ENCODE measurements at regions not wholly inside any gene's neighbourhood (a gene's known extent, or its start where the extent isn't known, plus 50 kb on each side); places are given as distances from the start of the nearest gene placed in this dataset.

DNA sequence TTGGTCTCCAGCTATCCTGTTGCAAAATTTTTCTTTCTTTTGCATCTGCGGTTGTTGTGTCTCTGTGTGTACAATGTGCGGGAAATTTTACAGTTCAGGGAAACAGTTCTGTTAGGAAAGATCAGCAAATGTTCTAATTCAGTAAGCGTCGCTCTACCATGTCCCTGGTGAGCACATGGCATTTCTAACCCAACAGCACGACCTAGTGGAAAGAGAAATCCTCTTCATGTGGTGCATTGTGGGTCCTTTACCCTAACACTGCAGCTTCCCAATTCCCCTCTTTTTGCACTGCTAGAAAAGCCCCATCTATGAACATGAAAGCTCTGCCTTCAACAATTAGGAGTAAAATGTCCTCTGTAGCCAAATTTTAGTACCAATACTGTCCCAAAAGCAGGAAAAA, 974.2 kb upstream of the CDH9 start:
- Histone ChIP-seq H3K4me3 (no peak overlapping the region), H3K27ac (no peak overlapping the region), H3K9me3 (no peaks in the 10 kb centered on the region), H3K36me3 (ENCODE audit: low read depth, missing control alignments) (no peaks in the 10 kb centered on the region), H3K27me3 (no peaks in the 10 kb centered on the region), H3K4me1 (no peaks in the 10 kb centered on the region)
- 73 to 84% methylated on average over 5 of the region's 5 CpGs for WGBS, 2 donors
- intact Hi-C loops (cut with DNase I; ENCODE audit: low total_unique reads): no loop called here
- TF ChIP-seq, protein P1, sequence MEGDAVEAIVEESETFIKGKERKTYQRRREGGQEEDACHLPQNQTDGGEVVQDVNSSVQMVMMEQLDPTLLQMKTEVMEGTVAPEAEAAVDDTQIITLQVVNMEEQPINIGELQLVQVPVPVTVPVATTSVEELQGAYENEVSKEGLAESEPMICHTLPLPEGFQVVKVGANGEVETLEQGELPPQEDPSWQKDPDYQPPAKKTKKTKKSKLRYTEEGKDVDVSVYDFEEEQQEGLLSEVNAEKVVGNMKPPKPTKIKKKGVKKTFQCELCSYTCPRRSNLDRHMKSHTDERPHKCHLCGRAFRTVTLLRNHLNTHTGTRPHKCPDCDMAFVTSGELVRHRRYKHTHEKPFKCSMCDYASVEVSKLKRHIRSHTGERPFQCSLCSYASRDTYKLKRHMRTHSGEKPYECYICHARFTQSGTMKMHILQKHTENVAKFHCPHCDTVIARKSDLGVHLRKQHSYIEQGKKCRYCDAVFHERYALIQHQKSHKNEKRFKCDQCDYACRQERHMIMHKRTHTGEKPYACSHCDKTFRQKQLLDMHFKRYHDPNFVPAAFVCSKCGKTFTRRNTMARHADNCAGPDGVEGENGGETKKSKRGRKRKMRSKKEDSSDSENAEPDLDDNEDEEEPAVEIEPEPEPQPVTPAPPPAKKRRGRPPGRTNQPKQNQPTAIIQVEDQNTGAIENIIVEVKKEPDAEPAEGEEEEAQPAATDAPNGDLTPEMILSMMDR (IDR thresholded peaks at IDR 0.05): no peak
- no peak for TF ChIP-seq POLR2A (IDR thresholded peaks at IDR 0.05)
- no peak for DNase-seq

DNA sequence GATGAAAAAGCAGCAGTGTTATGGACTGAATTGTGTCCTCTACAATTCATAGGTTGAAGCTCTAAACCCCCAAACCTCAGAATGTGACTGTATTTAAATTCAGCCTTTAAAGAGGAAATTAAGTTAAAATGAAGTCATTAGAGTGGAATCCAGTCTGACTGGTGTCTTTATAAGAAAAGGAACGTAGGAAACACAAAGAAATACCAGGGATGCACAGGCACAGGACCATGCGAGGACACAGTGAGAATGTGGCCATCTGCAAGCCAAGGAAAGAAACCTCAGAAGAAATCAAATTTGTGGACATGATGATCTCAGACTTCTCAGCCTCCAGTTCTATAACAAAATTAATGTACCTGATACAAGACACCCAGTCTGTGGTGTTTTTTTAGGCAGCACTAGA, 971.2 kb upstream of the CDH9 start:
- Histone ChIP-seq H3K27ac (no peak overlapping the region), H3K4me1 (no peaks in the 10 kb centered on the region), H3K27me3 (no peaks in the 10 kb centered on the region), H3K9me3 (no peaks in the 10 kb centered on the region), H3K36me3 (ENCODE audit: low read depth, missing control alignments) (no peaks in the 10 kb centered on the region), H3K4me3 (no peak overlapping the region)
- intact Hi-C loops (cut with DNase I; ENCODE audit: low total_unique reads): no loop called here
- 68 to 81% methylated on average over 2 of the region's 2 CpGs for WGBS, 2 donors
- no peak for TF ChIP-seq POLR2A (IDR thresholded peaks at IDR 0.05)
- TF ChIP-seq, protein P1 (IDR thresholded peaks at IDR 0.05): no peak
- DNase-seq: no peak

DNA sequence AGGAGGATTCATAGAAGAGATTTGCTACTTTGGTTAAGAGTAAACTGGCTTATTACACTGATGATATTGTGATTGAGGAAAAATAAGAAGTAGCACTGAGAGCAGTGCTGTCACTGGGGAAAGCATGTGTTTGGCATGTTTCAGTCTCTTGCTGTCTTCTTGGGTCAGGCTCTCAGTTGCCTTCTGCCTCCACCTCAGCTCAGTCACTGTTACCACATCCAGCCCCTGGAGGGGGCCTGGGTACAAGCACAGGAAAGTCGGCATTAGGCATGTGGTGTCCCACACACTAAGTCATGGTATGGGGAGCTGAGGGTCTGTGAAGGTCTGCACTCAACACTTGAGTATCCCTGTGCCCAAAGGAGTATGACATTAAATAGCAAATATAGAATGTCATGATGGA, 958.3 kb upstream of the CDH9 start:
- WGBS, 2 donors: 0 to 91% methylated on average over 1 of the region's 1 CpG
- DNase-seq: no peak
- intact Hi-C loops (cut with DNase I; ENCODE audit: low total_unique reads): no loop called here
- TF ChIP-seq, protein P1 (IDR thresholded peaks at IDR 0.05): no peak
- no peak for TF ChIP-seq POLR2A (IDR thresholded peaks at IDR 0.05)
- Histone ChIP-seq H3K4me1 (no peaks in the 10 kb centered on the region), H3K9me3 (no peaks in the 10 kb centered on the region), H3K27ac (no peak overlapping the region), H3K36me3 (ENCODE audit: low read depth, missing control alignments) (no peaks in the 10 kb centered on the region), H3K4me3 (no peak overlapping the region), H3K27me3 (no peaks in the 10 kb centered on the region)

DNA sequence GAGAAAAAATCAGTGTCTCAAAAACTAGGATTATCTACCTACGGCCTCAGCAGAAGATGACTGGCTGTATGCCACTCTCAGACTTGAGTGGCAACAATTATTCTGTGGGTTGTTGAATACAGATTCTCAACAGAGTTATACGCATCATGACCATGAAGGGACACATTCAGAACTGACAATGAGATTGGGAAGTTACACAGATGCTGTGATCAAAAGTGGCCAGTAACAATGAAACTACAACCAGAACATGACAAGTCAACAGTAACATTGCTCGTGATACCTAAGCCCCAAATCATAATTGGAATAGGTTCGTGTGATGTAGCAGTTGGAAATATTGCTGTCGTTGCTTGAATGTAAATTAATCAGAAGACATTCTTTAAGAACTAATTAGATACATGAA, 957.5 kb upstream of the CDH9 start:
- H3K36me3 ChIP-seq (ENCODE audit: low read depth, missing control alignments): no peaks in the 10 kb centered on the region
- WGBS, 2 donors: 79 to 88% methylated on average over 5 of the region's 5 CpGs
- H3K27me3 ChIP-seq: no peaks in the 10 kb centered on the region
- no peak overlapping the region for H3K27ac ChIP-seq
- no peak overlapping the region for H3K4me3 ChIP-seq
- no peak for TF ChIP-seq POLR2A (IDR thresholded peaks at IDR 0.05)
- TF ChIP-seq, protein P1 (IDR thresholded peaks at IDR 0.05): no peak
- DNase-seq: no peak
- no peaks in the 10 kb centered on the region for H3K9me3 ChIP-seq
- intact Hi-C loops (cut with DNase I; ENCODE audit: low total_unique reads): no loop called here
- H3K4me1 ChIP-seq: no peaks in the 10 kb centered on the region

DNA sequence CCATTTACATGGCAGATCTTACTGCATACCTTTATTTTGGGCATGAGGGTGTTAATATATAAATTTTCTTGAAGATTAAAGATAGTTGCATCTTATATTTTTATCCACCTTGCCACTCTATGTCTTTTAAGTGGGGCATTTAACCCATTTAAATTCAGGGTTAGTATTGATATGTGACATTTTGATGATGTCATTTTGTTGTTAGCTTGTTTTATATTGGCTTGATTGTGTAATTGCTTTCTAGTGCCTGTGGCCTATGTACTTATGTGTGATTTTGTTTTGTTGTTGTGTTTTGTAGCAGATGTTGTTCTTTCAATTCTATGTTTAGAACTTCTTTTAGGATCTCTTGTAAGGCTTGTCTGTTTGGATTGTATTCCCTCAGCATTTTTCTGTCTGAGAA, 939.9 kb upstream of the CDH9 start:
- H3K4me1 ChIP-seq: no peaks in the 10 kb centered on the region
- intact Hi-C loops (cut with DNase I; ENCODE audit: low total_unique reads): no loop called here
- no peaks in the 10 kb centered on the region for H3K27me3 ChIP-seq
- H3K27ac ChIP-seq: no peak overlapping the region
- no peak overlapping the region for H3K4me3 ChIP-seq
- no peak for TF ChIP-seq POLR2A (IDR thresholded peaks at IDR 0.05)
- TF ChIP-seq, protein P1 (IDR thresholded peaks at IDR 0.05): no peak
- no peaks in the 10 kb centered on the region for H3K9me3 ChIP-seq
- no peaks in the 10 kb centered on the region for H3K36me3 ChIP-seq (ENCODE audit: low read depth, missing control alignments)
- DNase-seq: no peak

Data from testis (tissue), 2 donors.